GM12872 (cell line): ENCODE measurements at regions not wholly inside any gene's neighbourhood (a gene's known extent, or its start where the extent isn't known, plus 50 kb on each side); places are given as distances from the start of the nearest gene placed in this dataset.

Source experiments
- TF ChIP-seq, protein P1 (sequence below): IDR thresholded peaks from 3 replicates; pipeline ENCODE4 v1.5.1; 2011; ENCODE audit warnings: low read depth, mild to moderate bottlenecking, low read length, moderate library complexity; ENCODE audit not compliant: insufficient read depth

DNA sequence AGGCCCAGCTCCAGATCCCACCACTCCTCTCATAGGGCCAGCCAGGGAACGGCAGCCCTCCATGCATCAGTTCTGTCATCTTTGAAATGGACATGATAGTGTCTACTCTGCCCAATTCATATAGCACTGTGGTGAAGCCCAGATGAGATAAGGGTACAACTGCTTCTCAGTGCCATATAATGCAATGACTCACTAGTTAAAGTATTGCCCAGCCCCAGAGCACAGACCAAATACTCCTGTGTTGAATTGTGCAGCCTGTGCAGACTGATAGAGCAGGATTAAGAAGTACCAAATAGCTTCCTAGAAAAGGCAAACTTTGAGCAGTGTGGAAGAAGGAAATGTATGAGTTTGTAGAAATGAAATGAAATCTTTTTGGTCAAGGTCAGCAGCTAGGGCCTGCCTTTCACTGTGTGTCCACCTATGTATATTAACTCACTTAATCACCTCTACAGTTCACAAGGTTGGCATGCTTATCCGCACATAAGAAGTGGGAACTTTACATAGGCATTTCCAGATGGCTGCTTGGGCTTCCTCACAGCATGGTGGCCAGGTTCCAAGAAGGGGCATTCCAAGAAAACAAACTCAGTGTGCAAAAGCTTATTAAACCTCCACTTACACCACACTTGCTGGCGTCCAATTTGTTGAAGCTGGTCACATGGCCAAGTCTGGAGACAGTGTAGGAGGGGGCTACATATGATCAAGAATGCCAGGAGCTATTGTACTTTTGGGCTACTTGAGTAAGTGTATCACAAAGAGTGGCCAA is 102.8 kb upstream of the COPS8 start:
- TF ChIP-seq, protein P1, sequence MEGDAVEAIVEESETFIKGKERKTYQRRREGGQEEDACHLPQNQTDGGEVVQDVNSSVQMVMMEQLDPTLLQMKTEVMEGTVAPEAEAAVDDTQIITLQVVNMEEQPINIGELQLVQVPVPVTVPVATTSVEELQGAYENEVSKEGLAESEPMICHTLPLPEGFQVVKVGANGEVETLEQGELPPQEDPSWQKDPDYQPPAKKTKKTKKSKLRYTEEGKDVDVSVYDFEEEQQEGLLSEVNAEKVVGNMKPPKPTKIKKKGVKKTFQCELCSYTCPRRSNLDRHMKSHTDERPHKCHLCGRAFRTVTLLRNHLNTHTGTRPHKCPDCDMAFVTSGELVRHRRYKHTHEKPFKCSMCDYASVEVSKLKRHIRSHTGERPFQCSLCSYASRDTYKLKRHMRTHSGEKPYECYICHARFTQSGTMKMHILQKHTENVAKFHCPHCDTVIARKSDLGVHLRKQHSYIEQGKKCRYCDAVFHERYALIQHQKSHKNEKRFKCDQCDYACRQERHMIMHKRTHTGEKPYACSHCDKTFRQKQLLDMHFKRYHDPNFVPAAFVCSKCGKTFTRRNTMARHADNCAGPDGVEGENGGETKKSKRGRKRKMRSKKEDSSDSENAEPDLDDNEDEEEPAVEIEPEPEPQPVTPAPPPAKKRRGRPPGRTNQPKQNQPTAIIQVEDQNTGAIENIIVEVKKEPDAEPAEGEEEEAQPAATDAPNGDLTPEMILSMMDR, result no peak

DNA sequence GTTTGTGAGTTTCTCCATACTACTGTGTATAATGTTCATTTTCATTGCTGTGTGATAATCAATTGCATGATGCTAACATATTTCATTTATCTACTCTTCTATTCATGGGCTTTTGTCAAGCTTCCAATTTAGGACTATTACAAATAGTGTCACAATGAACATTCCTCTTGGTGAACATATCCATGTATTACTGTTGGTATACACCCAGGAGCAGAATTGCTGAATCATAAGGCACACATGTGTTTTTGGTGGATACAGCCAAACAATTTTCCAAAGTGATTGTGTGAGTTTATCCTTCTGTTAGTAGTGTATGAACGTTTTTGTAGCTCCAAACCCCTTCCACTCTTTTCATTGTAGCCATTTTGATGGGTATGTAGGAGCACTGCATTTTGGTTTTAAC is 101.6 kb upstream of the COPS8 start:
- TF ChIP-seq, protein P1, result no peak

DNA sequence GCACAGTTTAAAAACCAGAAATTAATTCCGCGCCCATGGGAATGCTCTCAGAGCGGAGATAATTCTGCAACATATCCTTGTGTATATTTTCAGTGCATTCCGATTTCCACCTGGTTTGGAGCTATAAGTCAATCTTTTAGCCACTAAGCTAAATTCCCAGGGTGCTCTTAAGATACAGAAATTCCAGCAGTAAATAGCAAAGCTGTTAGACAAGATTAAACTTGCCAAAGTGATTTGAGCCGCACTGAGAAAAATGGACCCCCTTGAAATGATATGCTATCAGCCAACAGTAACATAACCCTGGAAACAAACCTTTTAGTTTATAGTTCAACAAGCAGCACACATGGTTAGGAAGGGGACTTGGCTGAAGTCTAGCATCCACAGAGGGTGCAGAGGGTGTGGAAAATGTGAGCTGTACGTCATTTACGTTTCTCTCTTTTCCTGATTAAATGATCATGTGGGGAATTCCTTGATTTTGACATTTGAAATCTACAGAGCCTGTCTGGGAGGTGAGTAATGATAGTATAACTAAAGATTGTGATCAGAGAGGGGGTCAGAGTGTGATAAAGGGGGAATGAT is 99.8 kb upstream of the COPS8 start:
- TF ChIP-seq, protein P1, result no peak

DNA sequence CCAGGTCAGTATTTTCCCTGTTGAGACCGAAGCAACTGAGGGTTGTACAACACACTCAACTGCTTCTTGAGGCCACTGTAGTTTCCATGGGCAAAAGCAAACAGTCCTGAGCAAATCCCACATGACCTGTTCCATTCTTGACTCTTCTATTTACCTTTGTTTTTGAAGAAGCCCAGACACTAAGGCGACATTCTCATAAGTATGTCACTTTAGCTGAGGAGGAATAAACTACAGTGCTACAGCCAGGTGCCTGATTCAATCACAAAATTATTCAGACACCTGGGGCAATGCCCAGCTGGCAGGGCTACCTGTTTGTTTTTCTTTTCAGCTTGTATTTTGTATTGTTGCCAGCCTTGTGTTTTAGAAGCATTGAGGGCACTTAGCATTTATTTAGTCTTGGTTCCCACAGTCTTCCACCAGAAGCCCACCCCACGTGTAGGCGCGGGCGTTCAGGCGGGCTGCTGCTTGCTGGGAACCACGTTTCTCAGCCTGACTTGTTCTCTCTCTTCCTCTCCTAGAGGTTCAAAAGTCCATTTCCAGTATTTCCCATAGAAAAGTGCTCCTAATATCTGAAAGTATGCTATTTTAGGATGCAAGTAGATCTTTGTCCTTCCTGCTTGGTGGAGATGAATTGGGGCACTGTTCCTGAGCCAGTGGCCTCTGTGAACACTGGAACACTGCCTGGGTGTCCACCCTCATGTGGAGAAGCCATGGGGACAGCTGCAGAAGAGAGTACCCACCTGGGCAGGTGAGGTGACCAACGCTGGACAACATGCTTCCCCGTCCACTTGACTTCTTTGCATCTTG is 99.0 kb upstream of the COPS8 start:
- TF ChIP-seq, protein P1, result no peak

DNA sequence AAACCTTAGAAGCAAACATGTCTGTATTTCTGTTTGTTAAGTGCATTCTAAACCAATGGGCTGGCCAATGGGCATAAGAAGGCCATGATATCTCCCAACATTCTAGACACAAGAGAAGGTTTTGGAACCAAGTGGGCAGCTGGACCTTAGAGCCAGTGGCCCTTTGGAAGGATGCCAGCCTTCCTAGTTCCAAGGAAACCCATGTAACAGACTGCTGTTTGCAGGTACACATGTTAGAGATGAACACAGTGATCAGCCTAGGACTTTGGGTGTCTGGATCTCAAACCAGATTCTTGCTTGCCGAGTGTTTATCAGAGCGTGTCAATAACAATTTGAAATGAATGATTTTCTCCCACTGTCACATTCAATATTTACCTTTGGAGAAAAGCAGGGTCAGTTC is 97.5 kb upstream of the COPS8 start:
- TF ChIP-seq, protein P1, result no peak

DNA sequence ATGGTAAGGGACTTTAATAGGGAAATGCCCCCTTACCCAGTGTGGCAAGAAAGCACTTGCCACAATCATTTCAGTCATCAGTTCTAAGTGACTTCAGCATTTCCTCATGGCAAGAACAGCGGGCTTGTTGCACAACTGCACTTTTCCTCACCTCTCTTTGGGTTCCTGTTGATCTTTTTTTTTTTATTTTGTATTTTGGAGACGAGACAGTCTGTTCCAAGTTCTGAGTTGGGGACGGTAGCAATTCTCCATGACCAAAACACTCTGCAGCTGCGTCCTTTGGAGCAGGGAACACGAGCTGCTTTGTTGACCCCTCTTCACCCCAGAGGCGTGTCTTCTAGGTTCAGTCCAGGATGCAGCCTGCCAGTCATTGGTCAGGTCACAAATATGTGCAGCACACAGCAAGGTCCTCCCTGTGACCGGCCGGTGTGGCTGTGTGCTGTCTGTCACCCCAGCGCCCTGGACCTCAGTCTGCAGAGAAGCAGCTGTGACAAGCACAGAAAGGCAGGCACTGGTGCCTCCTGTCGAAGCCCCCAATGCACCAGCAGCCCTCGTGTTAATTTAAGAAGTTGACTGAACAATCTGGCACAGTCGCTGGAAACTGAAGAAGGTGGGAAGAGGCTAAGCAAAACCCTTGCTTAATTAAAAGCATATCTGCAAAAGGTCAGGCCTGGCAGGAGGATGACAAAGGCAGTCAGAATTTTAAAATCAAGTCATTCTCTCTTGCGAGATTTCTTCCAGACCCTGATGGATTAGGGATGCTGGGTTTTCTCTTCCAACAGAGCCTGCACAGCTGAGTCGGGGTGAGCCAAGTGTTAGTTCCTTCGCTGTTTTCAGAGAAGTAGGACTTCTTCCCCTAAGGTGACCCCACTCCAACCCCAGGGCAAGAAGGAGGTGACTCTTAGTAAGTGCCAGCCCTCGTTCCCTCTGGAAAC is 96.7 kb upstream of the COPS8 start:
- TF ChIP-seq, protein P1, result no peak
